SHP77 (cell line): ENCODE measurements at regions not wholly inside any gene's neighbourhood (a gene's known extent, or its start where the extent isn't known, plus 50 kb on each side); places are given as distances from the start of the nearest gene placed in this dataset.
A peak's percentile ranks its signal among the peaks of the same experiment; 100 is the strongest.

Experiments
- DNase-seq, 2 experiments: peaks; one replicate each; lab custom pipeline; 2025; lab: John Stamatoyannopoulos, UW

- DNase-seq = no peak
These were observed 52.5 kb upstream of the PLEKHG7 start for GRCh38 chr12:92650228-92650822.

DNA sequence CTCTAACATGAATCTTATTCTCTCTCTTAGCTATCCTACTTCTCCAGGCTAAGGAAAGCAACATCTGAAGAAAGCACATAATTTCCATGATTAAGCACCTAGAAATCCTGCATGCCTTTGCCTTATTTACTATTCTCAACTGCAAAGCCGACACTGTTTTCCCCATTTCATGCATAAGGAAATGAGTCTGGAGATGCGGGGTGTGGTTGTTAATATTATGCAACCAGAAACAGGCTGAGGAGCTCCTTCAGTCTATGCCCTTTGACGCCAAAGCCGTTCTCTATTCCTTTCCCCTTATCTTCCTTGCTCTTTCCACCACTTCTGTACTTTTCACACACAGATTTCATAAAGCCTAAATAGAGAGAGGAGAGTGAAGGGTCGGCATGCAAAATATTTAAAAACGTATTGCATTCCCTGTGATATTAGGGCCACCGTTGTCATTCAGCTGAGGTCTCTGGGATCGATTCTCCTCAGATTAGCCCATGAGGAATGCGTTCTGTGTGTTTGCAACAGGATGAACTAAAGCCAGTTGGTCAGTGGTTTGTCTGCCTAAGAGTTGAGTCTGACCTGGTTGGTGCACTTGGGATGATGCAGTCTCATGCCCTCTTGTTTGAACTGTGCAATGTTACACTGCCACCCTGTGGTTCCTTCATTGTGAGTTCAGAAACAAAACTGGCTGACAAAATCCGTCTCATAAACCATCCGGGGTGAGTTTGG is 53.1 kb upstream of the PLEKHG7 start:
- DNase-seq = peak; percentile 77 to 78

- no peak for DNase-seq
These were observed 54.4 kb upstream of the PLEKHG7 start for GRCh38 chr12:92648242-92649031.

DNA sequence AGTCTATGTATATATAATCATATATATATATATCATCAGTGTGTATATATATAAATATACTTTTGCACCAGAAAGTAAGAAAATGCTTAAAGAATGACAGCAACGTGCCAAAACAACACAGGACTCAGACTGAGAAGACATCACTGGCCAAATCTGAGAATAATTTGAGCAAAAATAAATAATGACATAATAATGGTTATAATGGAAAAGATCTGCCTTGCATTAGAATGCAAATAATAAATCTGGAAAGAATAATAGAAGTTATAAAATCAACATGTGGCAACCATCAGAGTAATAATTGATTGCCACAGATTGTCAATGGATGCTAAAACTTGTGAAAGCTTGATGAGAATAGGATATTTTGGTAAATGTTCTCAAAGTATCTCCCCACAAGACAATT is 61.5 kb upstream of the PLEKHG7 start:
- no peak for DNase-seq

- no peak for DNase-seq
These were observed 62.1 kb upstream of the PLEKHG7 start for GRCh38 chr12:92640691-92641090.

- peak; percentile 62 to 67 for DNase-seq
These were observed 63.8 kb upstream of the PLEKHG7 start for GRCh38 chr12:92639017-92639416.

DNA sequence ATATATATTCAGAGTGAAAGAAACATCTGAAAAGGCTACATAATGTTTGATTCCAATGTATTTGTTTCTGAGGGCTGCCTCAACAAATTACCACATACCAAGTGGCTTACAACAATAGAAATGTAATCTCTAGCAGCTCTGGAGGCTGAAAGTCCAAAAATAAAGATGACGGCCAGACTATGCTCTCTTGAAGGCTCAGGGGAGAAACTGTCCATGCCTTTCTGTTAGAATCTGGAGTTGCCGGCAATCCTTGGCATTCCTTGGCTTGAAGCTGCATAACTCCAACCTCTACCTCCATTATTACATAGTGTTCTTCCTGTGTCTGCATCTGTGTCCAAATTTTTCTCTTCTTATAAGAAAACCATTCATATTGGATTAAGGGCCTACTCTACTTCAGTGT is 68.1 kb upstream of the PLEKHG7 start:
- no peak for DNase-seq

DNA sequence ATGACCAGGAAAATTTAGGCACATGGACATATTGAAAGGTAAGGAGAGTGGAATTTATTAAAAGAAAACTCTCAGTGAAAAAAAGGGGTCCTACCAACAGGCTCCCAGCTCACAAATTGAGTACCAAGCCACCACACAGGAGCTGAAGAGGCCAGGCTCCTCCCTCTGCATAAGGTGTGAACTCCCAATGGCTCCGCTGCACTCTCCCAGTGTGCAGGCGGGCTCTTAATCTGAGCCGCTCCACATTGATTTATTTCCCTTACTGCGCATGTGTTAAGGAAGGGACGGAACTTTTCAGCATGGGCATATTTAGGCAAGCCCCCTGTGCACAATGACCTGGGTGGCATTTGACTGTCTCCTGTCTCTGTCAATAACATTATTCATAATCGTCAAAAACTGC is 68.6 kb upstream of the PLEKHG7 start:
- DNase-seq = peak in 1 of 2 experiments; percentile 11

- DNase-seq = no peak
These were observed 71.8 kb upstream of the PLEKHG7 start for GRCh38 chr12:92630968-92631367.

- DNase-seq = no peak
These were observed 73.3 kb upstream of the PLEKHG7 start for GRCh38 chr12:92629349-92630065.

GRCh38 chr12:92628476-92628875 is 74.3 kb upstream of the PLEKHG7 start:
- no peak for DNase-seq

GRCh38 chr12:92627511-92627910 is 75.3 kb upstream of the PLEKHG7 start:
- DNase-seq = no peak

DNA sequence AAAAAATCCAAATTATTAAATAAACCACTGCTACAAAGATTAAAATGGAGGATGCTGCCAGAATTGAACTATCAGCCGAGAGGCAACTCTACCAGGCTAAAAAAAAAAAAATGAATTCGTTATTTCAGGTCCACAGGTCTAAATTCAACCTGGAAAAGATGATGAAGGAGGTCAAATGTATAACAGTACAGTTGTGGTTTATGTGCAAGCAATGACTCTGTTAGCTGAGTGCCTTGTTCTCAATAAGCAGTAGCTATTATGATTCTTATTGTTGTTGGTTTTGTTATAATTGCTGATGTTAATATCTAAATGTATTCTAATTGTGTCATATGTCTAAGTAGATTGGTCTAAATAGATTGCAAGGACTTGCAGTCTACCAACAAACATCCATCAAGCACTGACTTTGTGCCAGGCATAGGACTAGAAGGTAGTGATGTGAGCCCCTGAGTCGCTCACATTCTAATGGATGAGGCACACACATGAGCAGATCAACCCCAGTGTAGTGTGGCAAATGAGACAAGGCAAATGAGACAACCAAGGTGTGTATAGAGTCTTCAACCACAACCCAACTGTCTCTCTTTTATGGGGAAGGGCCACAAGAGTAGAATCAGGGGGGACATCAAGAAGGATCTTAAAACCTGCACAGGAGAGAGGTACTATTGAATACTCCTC is 77.0 kb upstream of the PLEKHG7 start:
- no peak for DNase-seq

DNA sequence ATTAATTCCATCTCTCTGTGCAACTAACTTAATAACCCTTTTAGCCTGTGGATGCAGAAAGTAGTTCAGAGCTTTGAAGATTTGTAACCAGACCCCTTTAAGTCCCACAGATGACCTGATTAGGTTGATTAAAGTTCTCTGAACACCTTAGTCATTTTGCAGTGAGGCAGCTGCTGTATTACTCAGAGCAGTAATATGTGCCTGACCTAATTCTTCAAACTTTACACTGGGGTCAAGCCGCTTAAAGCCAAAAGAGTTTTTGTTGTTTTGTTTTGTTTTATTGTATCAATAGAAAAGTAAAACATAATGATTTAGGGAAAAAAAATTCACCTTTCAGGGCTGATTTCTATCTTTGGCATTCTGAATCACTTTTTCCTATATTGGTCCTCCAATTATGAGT is 78.6 kb upstream of the PLEKHG7 start:
- no peak for DNase-seq

- no peak for DNase-seq
These were observed 79.4 kb upstream of the PLEKHG7 start for GRCh38 chr12:92623386-92623785.

- no peak for DNase-seq
These were observed 81.0 kb upstream of the PLEKHG7 start for GRCh38 chr12:92621833-92622232.

DNA sequence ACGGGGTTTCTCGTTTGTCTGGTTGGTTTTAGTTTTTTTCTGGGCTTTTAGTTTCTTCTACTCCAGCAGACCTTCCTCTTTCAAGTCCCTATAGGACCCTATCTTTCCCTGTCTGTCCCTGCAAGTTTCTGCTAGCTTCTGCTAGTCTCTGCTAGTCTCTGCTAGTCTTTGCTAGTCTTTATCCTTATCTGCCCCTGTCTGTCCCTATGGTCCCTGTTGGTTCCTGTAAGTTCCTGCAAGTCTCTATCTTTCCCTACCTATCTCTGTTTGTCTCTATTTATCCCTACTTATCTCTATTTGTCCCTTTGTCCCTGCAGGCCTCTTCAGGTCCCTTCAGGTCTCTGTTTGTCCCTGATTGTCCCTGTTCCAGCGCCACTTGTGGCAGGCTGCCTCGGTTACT is 81.5 kb upstream of the PLEKHG7 start:
- no peak for DNase-seq

DNA sequence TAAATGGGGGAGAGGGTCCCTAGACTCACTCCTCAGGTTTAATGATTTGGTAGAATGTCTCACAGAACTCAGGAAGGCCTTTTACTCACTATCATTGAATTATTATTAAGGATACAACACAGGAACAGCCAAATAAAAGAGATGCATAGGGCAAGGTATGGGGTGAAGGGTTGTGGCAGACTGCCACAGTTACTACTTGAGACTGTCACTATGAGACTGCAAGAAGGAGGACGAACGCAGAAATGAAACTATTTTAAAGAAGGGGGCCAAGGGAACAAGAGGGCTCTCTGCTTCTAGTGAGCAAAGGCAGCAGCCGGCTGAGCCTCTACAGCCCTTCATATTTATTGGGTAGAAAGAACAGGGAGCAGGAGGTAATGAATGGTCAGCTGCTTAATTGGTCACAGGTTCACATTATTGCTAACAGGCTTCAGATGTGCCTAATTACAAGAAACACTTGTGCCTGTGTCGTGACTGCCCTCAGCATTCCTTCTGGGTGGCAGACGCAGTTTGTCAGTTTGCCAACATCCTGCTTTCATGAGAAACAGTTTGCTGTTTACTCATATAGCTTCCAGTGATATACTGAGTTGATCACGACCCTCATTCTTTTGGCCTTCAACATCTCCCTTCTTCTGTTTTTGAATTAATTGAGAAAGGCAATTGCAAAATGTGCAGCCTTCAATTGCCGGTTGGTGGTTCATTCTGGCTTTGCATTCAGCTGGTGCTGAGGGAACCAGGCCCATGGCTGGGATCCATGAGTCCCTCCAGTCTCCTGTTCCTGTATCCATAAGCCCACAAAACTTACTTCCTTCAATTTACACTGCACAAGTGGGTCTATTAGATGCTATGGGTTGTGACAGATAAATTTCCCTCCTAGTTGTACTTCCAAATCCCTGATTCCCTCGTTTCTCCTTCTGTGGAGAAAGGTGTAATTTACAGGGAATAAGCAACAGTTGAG is 82.8 kb upstream of the PLEKHG7 start:
- no peak for DNase-seq

DNA sequence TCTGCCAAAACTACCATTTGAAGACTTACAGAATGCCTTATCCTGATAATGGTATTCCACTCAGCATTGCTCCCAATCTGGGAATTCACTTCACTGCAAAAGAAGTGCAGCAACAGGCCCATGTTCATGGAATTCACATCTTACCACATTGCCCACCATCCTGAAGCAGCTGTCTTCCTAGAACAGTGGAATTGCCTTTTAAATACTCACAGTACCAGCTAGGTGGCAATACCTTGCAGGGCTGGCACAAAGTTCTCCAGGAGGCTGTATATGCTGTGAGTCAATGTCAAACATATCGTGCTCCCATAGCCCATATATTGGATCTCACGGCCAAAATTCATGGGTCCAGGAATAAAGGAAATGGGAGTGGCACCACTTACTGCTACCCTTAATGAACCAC is 83.8 kb upstream of the PLEKHG7 start:
- no peak for DNase-seq

DNA sequence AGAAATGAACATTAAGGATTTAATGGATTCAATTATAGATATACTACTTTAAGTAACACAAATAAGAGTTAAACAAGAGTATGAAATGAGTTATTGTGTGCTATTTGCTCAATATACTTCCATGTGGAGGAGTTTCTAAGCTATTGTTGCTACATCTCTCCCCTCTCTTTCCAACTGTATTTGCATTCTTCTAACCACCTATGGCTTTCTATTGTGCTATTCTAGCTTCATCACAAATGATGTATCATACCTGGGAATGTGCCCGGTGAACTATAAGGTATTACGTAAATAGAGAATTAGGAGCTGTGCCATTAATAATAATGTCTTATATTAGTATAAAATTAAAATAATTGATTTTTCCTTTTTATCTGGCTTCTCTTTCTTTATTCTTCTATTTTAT is 87.1 kb upstream of the PLEKHG7 start:
- DNase-seq = no peak

DNA sequence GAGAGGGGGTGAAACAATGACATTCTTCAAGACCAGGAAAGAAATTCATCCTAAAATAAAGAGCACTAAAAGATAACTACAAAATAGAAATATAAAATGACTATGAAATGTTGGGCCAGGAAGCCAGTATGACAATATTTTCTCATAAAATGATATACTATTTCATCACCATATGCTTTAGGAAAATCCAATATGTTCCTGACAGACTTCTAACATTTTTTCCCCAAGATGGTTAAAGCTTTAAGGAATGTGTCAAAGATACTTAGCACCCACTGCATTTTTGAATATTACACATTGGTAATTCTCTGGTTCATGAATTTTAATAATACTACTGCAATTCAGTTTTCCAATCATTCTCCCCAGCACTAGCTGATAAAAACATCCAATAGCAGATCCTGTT is 87.7 kb upstream of the PLEKHG7 start:
- DNase-seq = no peak
